ENCODE measurements at regions not wholly inside any gene's neighbourhood (a gene's known extent, or its start where the extent isn't known, plus 50 kb on each side); places are given as distances from the start of the nearest gene placed in this dataset.

GRCh38 chrX:15191830-15192229, 78.1 kb downstream of the ASB9 start:
- intact Hi-C loops (cut with DNase I) = no loop called here
- DNase-seq (ENCODE audit: low spot score) (no peak), ATAC-seq (no peak)

GRCh38 chrX:15188039-15188438, 81.8 kb downstream of the ASB9 start:
- ATAC-seq = no peak
- DNase-seq (ENCODE audit: low spot score) = no peak
- intact Hi-C loops (cut with DNase I) = no loop called here

- DNase-seq (ENCODE audit: low spot score) (no peak), ATAC-seq (no peak)
- intact Hi-C loops (cut with DNase I) = no loop called here
These were observed 92.6 kb downstream of the ASB9 start for GRCh38 chrX:15177316-15177715.

- no peak for DNase-seq (ENCODE audit: low spot score)
- ATAC-seq = no peak
- intact Hi-C loops (cut with DNase I) = no loop called here
These were observed 96.5 kb downstream of the ASB9 start for GRCh38 chrX:15173411-15173810.

GRCh38 chrX:15170927-15171326, 99.0 kb downstream of the ASB9 start:
- intact Hi-C loops (cut with DNase I) = no loop called here
- DNase-seq (ENCODE audit: low spot score) (no peak), ATAC-seq (no peak)

- intact Hi-C loops (cut with DNase I) = no loop called here
- ATAC-seq (no peak), DNase-seq (ENCODE audit: low spot score) (no peak)
These were observed 102.1 kb downstream of the ASB9 start for GRCh38 chrX:15167826-15168225.

- DNase-seq (ENCODE audit: low spot score) (no peak), ATAC-seq (no peak)
- intact Hi-C loops (cut with DNase I) = no loop called here
These were observed 104.1 kb downstream of the ASB9 start for GRCh38 chrX:15165832-15166231.

- no peak for DNase-seq (ENCODE audit: low spot score)
- ATAC-seq = no peak
- intact Hi-C loops (cut with DNase I) = no loop called here
These were observed 106.8 kb downstream of the ASB9 start for GRCh38 chrX:15163131-15163530.

GRCh38 chrX:15160558-15161095, 109.3 kb downstream of the ASB9 start:
- intact Hi-C loops (cut with DNase I) = no loop called here
- ATAC-seq (no peak), DNase-seq (ENCODE audit: low spot score) (no peak)

- ATAC-seq = no peak
- DNase-seq (ENCODE audit: low spot score) = no peak
- intact Hi-C loops (cut with DNase I) = no loop called here
These were observed 111.0 kb downstream of the ASB9 start for GRCh38 chrX:15158736-15159406.

GRCh38 chrX:15158350-15158735, 111.5 kb downstream of the ASB9 start:
- no peak for DNase-seq (ENCODE audit: low spot score)
- ATAC-seq = no peak
- intact Hi-C loops (cut with DNase I) = no loop called here

- ATAC-seq (no peak), DNase-seq (ENCODE audit: low spot score) (no peak)
These were observed 112.3 kb downstream of the ASB9 start for GRCh38 chrX:15157624-15158023.

GRCh38 chrX:15151267-15152186, 118.4 kb downstream of the ASB9 start:
- DNase-seq (ENCODE audit: low spot score) = no peak
- no peak for ATAC-seq
- intact Hi-C loops (cut with DNase I) = no loop called here

More at GRCh38 chrX:15157624-15158023, 112.3 kb downstream of the ASB9 start:
- intact Hi-C loops (cut with DNase I) = no loop called here

GRCh38 chrX:15150586-15150985, 119.3 kb downstream of the ASB9 start:
- intact Hi-C loops (cut with DNase I) = no loop called here
- ATAC-seq (no peak), DNase-seq (ENCODE audit: low spot score) (no peak)

- intact Hi-C loops (cut with DNase I) = no loop called here
- ATAC-seq (no peak), DNase-seq (ENCODE audit: low spot score) (no peak)
These were observed 123.4 kb downstream of the ASB9 start for GRCh38 chrX:15146515-15146914.

- ATAC-seq (no peak), DNase-seq (ENCODE audit: low spot score) (no peak)
- intact Hi-C loops (cut with DNase I) = no loop called here
These were observed 126.1 kb downstream of the ASB9 start for GRCh38 chrX:15143825-15144121.

- peak; percentile 71 for DNase-seq (ENCODE audit: low spot score)
- intact Hi-C loops (cut with DNase I) = no loop called here
- ATAC-seq = peak; percentile 50
These were observed 126.6 kb downstream of the ASB9 start for GRCh38 chrX:15143050-15143824.

GRCh38 chrX:15142084-15142715, 127.7 kb downstream of the ASB9 start:
- no peak for ATAC-seq
- intact Hi-C loops (cut with DNase I) = no loop called here

GRCh38 chrX:15136795-15137194, 133.1 kb downstream of the ASB9 start:
- ATAC-seq = no peak
- DNase-seq (ENCODE audit: low spot score) = no peak
- intact Hi-C loops (cut with DNase I) = no loop called here

More at GRCh38 chrX:15142084-15142715, 127.7 kb downstream of the ASB9 start:
- DNase-seq (ENCODE audit: low spot score) = no peak

Data from sciatic nerve (tissue), 2 donors.